ENCODE measurements at regions not wholly inside any gene's neighbourhood (a gene's known extent, or its start where the extent isn't known, plus 50 kb on each side); places are given as distances from the start of the nearest gene placed in this dataset.
"Not testable (repeated sequence)": the region's sequence is repeated elsewhere in the genome, so short reads cannot be mapped to it uniquely, and the experiment has no call there.

DNA sequence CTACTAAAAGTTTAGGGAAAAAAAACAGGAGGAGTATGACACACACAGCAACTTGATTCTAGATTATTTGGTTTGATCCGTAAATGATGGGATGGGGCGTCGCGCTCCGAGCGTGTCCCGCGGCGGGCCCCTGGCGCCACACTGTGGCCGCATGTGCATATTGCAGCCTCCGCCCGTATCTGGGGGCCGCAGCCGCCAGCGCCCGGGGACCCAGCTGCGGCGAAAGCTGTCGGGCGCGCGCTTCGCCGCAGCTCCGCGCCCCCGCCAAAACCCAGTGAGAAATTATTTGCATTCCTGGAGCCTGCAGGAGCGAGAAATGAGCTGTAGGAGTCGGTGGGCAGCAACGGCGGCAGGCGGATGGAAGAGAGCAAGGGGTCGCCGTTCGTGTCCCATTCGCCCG is 87.3 kb downstream of the FAM72C start:
- TF ChIP-seq BACH2 (CRISPR knock-in tag; IDR thresholded peaks at IDR 0.05; ENCODE audit: borderline replicate concordance); ZFP3 (CRISPR knock-in tag; IDR thresholded peaks at IDR 0.05); ZC3H10 (CRISPR knock-in tag; IDR thresholded peaks at IDR 0.05); GLIS3 (CRISPR knock-in tag; IDR thresholded peaks at IDR 0.05); ZNF8 (CRISPR knock-in tag; IDR thresholded peaks at IDR 0.05); TCF4 (CRISPR knock-in tag; IDR thresholded peaks at IDR 0.05; ENCODE audit: borderline replicate concordance); ARNTL (CRISPR knock-in tag; IDR thresholded peaks at IDR 0.05; ENCODE audit: borderline replicate concordance, low read depth); ZNF565 (CRISPR knock-in tag; conservative IDR thresholded peaks at IDR 0.05; ENCODE audit: low read depth); ESRRG (CRISPR knock-in tag; IDR thresholded peaks at IDR 0.05): not testable (repeated sequence)
- TF ChIP-seq, protein P1, sequence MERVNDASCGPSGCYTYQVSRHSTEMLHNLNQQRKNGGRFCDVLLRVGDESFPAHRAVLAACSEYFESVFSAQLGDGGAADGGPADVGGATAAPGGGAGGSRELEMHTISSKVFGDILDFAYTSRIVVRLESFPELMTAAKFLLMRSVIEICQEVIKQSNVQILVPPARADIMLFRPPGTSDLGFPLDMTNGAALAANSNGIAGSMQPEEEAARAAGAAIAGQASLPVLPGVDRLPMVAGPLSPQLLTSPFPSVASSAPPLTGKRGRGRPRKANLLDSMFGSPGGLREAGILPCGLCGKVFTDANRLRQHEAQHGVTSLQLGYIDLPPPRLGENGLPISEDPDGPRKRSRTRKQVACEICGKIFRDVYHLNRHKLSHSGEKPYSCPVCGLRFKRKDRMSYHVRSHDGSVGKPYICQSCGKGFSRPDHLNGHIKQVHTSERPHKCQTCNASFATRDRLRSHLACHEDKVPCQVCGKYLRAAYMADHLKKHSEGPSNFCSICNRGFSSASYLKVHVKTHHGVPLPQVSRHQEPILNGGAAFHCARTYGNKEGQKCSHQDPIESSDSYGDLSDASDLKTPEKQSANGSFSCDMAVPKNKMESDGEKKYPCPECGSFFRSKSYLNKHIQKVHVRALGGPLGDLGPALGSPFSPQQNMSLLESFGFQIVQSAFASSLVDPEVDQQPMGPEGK (CRISPR knock-in tag; IDR thresholded peaks at IDR 0.05; ENCODE audit: borderline replicate concordance) = not testable (repeated sequence)

Data from SK-N-SH treated with all-trans-retinoic acid at 6 μM for 48 hours (cell line).